Stimulated activated CD4-positive, alpha-beta T cell treated with anti-CD3 and anti-CD28 coated beads, TNF-alpha, amount 100 ng/mL, for 4 hours (primary cell): ENCODE measurements at regions not wholly inside any gene's neighbourhood (a gene's known extent, or its start where the extent isn't known, plus 50 kb on each side); places are given as distances from the start of the nearest gene placed in this dataset.
"Not testable (repeated sequence)": the region's sequence is repeated elsewhere in the genome, so short reads cannot be mapped to it uniquely, and the experiment has no call there.

Experiments
- DNase-seq, 3 experiments: peaks; one replicate each; pipeline ENCODE4 v3.0.0-alpha.2; 2020; ENCODE audit warnings: low read depth in 3 of 3

DNA sequence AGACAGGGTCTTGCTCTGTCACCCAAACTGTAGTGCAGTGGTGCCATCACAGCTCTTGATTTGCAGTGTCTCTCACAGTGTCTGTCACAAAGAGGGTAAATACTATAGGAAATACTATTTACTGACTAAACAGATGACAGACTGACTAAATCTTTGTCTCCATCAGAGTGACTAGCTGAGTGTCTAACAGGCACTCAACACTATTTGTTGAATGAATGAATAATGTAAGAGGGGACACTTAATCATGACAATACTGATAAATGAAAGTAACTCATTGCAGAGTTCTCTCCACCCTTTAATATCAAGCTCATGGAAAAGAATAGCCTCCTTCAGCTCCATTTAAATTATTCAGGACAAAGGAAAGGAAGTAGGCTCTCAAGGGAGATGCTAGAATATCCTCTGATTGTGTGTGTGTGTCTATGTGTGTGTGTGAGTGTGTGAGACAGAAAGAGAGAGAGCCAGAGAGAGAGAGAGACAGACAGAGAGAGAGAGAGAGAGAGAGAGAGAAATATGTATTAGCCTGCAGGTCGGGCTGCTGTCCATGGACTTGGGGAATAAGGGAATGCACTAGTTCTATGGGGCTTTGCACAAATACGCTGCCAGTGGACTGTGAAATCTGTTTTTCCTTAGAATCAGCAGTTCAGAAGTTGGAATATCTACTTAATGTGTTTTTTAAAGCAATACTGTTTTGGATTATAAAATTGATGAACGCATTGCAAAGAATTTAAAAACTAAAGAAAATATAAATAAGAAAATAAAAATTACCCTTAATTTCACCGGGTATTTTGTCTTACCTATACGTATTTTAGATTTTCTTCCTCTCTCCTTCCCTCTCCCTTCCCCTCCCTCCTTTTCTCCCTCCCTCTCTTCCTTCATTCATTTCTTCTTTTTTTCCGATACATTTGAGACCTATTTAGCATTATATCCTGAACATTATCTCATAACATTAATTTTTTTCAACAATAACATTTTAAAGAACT, 132.9 kb upstream of the LRIG1 start:
- no peak for DNase-seq

GRCh38 chr3:66638717-66639116, 137.9 kb upstream of the LRIG1 start:
- DNase-seq, result no peak

- no peak for DNase-seq
Measured at GRCh38 chr3:66639809-66640356, 139.1 kb upstream of the LRIG1 start.

DNA sequence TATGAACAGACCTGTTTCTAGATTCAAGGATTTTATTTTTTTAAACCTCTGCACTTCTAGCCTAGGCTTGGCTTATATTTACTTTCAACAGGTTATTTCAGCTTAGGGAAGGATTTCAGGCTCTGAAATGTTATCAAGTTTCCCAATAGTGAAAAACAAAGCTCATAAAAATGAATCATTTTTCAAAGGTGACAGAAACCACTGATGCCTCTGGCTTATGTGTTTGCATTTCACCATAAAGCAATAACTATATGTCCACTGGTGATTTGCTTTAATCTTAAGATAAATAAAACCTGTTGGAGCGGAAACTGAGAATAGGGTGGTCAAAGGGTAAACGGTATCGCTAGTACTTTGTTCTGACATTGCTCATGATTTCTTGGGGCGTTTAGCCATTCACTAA, 141.2 kb upstream of the LRIG1 start:
- no peak for DNase-seq

GRCh38 chr3:66642484-66642883, 141.7 kb upstream of the LRIG1 start:
- DNase-seq, result no peak

DNA sequence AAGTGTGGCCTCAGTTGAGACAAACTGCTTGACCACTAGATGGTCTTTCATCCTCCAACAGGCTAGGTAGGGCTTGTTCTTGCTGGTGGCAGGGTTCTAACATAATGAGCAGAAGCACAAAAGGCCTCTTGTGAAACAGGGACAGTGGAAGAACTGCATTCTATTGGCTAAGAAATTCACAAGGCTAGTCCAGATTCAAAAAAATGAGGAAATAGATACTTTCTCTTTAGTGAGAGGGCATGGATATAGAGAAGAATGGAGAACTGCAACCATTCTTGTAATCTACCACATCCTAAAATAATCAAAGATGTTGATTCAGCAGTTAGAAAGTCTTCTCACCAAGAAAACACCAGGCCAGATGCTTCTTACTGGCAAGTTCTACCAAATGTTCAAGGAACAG, 143.7 kb upstream of the LRIG1 start:
- DNase-seq, result no peak

- no peak for DNase-seq
Measured at GRCh38 chr3:66648975-66649374, 148.2 kb upstream of the LRIG1 start.

DNA sequence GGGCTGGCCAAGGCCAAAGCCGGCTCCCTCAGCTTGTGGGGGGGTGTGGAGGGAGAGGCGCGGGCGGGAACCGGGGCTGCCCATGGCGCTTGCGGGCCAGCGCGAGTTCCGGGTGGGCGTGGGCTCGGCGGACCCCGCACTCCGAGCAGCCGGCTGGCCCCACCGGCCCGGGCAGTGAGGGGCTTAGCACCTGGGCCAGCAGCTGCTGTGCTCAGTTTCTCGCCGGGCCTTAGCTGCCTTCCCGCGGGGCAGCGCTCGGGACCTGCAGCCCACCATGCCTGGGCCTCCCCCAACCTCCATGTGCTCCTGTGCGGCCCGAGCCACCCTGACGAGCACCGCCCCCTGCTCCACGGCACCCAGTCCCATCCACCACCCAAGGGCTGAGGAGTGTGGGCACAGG, 150.7 kb upstream of the LRIG1 start:
- DNase-seq, result not testable (repeated sequence)

DNA sequence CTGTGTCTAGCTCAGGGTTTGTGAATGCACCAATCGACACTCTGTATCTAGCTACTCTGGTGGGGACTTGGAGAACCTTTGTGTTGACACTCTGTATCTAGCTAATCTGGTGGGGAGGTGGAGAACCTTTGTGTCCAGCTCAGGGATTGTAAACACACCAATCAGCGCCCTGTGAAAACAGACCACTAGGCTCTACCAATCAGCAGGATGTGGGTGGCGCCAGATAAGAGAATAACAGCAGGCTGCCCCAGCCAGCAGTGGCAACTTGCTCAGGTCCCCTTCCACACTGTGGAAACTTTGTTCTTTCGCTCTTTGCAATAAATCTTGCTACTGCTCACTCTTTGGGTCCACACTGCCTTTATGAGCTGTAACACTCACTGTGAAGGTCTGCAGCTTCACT, 151.3 kb upstream of the LRIG1 start:
- DNase-seq, result not testable (repeated sequence)

GRCh38 chr3:66655044-66655443, 154.2 kb upstream of the LRIG1 start:
- DNase-seq, result no peak

DNA sequence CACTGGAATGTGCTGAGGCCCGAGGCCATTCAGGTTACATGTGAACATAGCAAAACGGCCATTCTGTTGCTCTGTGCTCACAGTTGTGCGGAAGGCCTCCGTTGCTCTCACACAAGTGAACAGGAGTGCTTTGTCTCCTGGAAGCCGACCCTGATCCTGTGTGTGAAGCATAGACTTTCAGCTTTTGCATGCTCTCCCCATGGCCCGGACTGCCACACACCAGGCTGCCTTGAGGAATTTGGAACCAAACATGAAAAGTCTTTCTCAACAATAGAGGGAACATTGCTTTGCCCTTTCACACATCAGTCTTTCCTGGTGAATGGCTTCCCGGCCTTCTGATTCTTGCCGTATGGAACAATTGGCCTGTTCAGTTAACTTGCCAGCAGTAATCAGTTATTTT, 154.8 kb upstream of the LRIG1 start:
- DNase-seq, result no peak

DNA sequence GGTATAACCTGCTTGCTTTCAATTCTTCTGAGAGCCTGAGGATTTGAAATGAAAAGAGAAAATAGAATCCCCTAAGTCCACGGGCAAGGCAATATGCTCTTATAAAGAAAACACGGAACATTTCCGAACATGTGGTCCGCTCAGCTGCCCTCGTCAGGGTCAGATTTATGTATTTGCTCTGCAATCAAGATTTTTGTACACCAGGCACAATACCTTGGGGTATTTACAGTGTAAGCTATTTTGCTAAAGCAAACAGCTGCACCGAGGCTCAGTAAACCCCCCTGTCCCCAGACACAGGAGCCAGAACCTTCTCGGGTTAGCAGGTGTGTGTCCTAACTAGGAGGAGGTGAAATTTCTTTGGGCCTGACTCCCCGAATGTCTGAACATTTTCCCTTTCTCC, 155.8 kb upstream of the LRIG1 start:
- DNase-seq, result no peak

DNA sequence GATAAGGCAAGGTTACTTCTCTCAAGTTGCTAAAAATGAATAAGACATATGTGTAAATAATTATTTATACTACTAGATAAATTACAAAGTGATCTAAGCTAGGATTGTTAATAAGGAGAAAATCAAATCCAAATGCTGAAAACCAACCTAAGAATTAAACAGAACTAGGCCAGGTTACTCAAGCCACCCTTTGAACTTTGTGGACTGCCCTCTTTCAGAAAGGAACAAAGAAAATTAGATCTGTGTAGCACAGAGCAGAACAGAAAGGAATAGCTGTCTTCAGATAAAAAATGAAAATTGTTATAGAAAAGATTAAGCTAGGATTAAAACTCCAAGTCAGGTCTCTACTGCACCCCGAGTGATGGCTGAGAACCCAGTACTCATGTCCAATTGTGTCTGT, 158.2 kb upstream of the LRIG1 start:
- DNase-seq, result no peak

DNA sequence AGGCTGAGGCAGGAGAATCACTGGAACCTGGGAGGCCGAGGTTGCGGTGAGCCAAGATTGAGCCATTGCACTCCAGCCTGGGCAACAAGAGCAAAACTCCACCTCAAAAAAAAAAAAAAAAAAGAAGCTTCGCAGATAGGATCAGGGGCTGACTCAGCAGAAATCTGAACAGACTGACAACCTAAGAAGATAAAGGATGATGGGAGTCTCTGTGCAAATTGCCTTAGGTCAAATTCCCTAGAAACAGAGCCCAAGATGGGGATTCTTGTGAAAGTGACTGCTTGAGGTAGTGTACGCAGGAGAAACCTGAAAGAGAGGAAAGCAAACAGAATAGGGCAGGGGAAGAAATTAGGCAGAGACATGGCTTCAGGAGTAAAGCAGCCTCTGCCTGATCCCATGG, 160.8 kb upstream of the LRIG1 start:
- DNase-seq, result no peak

GRCh38 chr3:66662894-66663293, 162.1 kb upstream of the LRIG1 start:
- DNase-seq, result no peak

GRCh38 chr3:66665021-66665695, 164.3 kb upstream of the LRIG1 start:
- DNase-seq, result no peak

GRCh38 chr3:66666362-66666761, 165.5 kb upstream of the LRIG1 start:
- DNase-seq, result no peak

GRCh38 chr3:66667263-66667662, 166.4 kb upstream of the LRIG1 start:
- no peak for DNase-seq

- DNase-seq, result no peak
Measured at GRCh38 chr3:66671291-66671690, 170.5 kb upstream of the LRIG1 start.

DNA sequence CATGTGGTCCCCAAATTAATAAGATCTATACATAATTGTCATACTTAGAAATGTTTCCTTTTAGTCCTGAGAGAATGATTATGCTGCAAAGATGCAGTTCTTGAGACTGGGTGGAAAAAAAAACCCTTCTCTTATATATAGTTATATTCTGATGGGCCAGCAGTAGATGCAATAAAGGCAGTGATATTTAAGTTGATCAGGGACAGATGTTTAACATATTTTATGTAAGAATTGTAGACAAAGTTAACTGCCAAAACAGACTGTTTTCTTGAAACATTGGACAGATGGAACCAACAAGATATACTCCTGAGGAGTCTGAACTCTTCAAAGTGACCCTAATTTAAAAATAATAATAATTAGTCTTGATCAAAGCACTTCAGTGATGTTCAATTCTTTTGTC, 172.0 kb upstream of the LRIG1 start:
- no peak for DNase-seq

GRCh38 chr3:66673293-66673692, 172.5 kb upstream of the LRIG1 start:
- no peak for DNase-seq

DNA sequence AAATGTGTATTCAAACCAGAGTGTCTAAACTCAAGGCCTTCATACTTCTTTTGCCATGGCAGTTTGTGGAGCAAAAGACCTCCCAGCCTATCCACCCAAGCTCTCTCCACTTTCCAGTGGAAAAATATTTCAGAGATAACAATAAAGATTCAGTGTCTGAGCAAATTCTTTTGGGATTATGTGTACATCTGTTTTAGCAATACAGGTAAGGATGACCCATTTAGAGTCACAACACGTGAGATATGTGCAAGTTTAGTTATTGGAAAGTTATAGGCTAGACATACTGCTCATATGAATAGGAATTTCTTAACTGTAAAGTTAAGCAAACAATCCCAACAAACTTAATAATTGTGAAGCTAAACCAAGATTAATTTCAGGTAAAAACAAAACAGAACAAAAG, 174.5 kb upstream of the LRIG1 start:
- DNase-seq, result no peak
